ENCODE measurements at regions not wholly inside any gene's neighbourhood (a gene's known extent, or its start where the extent isn't known, plus 50 kb on each side); places are given as distances from the start of the nearest gene placed in this dataset.

- peak; percentile 53 for TF ChIP-seq CHD7 (IDR thresholded peaks at IDR 0.05; ENCODE audit: insufficient replicate concordance, low read length)
- no peak for TF ChIP-seq ASH2L (IDR thresholded peaks at IDR 0.05; ENCODE audit: low read length)
- TF ChIP-seq TEAD4 (IDR thresholded peaks at IDR 0.05; ENCODE audit: low read depth, low read length): no peak
- TF ChIP-seq JUND (IDR thresholded peaks at IDR 0.05; ENCODE audit: low read length): no peak
- TF ChIP-seq RBBP5 (IDR thresholded peaks at IDR 0.05; ENCODE audit: borderline replicate concordance, low read depth, low read length): no peak
- TF ChIP-seq HDAC6 (IDR thresholded peaks at IDR 0.05; ENCODE audit: low read depth, low read length): no peak
- TF ChIP-seq BACH1 (IDR thresholded peaks at IDR 0.05; ENCODE audit: low read length): no peak
- TF ChIP-seq SP2 (IDR thresholded peaks at IDR 0.05; ENCODE audit: low read length): no peak
- peak; percentile 53 for TF ChIP-seq NANOG (IDR thresholded peaks at IDR 0.05; ENCODE audit: insufficient read depth, low read depth, low read length, poor library complexity, severe bottlenecking)
- no peak for TF ChIP-seq CHD1 (IDR thresholded peaks at IDR 0.05; ENCODE audit: low read depth, low read length)
- no peak for TF ChIP-seq JUN (IDR thresholded peaks at IDR 0.05; ENCODE audit: low read depth, low read length)
- no peak for TF ChIP-seq RFX5 (IDR thresholded peaks at IDR 0.05; ENCODE audit: borderline replicate concordance, low read depth, low read length)
These were observed 106.0 kb upstream of the ZNF32 start (continued) for GRCh38 chr10:43754569-43755260.

All from H1 (cell line).